ENCODE measurements at regions not wholly inside any gene's neighbourhood (a gene's known extent, or its start where the extent isn't known, plus 50 kb on each side); places are given as distances from the start of the nearest gene placed in this dataset.

- 85% methylated on average over 1 of the region's 1 CpG for WGBS
- H3K36me3 ChIP-seq = no peaks in the 10 kb centered on the region
- DNase-seq (ENCODE audit: low spot score in 2 of 2) = no peak
- H3K4me3 ChIP-seq = no peak overlapping the region
- H3K4me1 ChIP-seq = no peaks in the 10 kb centered on the region
- H3K9me3 ChIP-seq = no peaks in the 10 kb centered on the region
- H3K27ac ChIP-seq = no peak overlapping the region
- H3K27me3 ChIP-seq = no peaks in the 10 kb centered on the region
- TF ChIP-seq CTCF (IDR thresholded peaks at IDR 0.05) (no peak), EP300 (IDR thresholded peaks at IDR 0.05) (no peak), POLR2A (IDR thresholded peaks at IDR 0.05) (no peak), POLR2AphosphoS5 (IDR thresholded peaks at IDR 0.05) (no peak)
These were observed 52.8 kb upstream of the MEIS1 start for GRCh38 chr2:66382091-66382490.

GRCh38 chr2:66379473-66379872, 55.5 kb upstream of the MEIS1 start:
- Histone ChIP-seq H3K27ac (no peak overlapping the region), H3K4me3 (no peak overlapping the region), H3K4me1 (no peaks in the 10 kb centered on the region), H3K9me3 (no peaks in the 10 kb centered on the region), H3K27me3 (no peaks in the 10 kb centered on the region), H3K36me3 (no peaks in the 10 kb centered on the region)
- TF ChIP-seq POLR2AphosphoS5 (IDR thresholded peaks at IDR 0.05) (no peak), CTCF (IDR thresholded peaks at IDR 0.05) (no peak), POLR2A (IDR thresholded peaks at IDR 0.05) (no peak), EP300 (IDR thresholded peaks at IDR 0.05) (no peak)
- DNase-seq (ENCODE audit: low spot score in 2 of 2) = no peak

GRCh38 chr2:66377832-66378231, 57.1 kb upstream of the MEIS1 start:
- TF ChIP-seq CTCF (IDR thresholded peaks at IDR 0.05) = no peak
- TF ChIP-seq POLR2AphosphoS5 (IDR thresholded peaks at IDR 0.05) = no peak
- TF ChIP-seq EP300 (IDR thresholded peaks at IDR 0.05) = no peak
- no peak for TF ChIP-seq POLR2A (IDR thresholded peaks at IDR 0.05)
- no peaks in the 10 kb centered on the region for H3K27me3 ChIP-seq
- no peaks in the 10 kb centered on the region for H3K9me3 ChIP-seq
- no peaks in the 10 kb centered on the region for H3K36me3 ChIP-seq
- no peak for DNase-seq (ENCODE audit: low spot score in 2 of 2)
- H3K4me1 ChIP-seq = no peaks in the 10 kb centered on the region
- WGBS = 77% methylated on average over 6 of the region's 6 CpGs
- no peak overlapping the region for H3K27ac ChIP-seq
- H3K4me3 ChIP-seq = no peak overlapping the region

DNA sequence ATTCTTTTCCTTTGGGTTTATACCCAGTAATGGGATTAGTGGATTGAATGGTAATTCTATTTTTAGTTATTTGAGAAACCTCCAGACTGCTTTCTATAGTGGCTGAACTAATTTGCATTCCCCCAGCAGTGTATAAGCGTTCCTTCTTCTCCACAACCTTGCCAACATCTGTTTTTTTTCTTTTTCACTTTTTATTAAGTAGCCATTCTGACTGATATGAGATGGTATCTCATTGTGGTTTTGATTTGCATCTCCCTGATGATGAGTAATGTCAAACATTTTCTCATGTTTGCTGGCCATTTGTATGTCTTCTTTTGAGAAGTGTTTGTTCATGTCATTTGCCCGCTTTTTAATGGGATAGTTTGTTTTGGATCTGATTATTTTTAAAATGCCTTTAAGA, 64.1 kb upstream of the MEIS1 start:
- H3K27ac ChIP-seq = no peak overlapping the region
- H3K4me3 ChIP-seq = no peak overlapping the region
- 89% methylated on average over 2 of the region's 2 CpGs for WGBS
- no peak for TF ChIP-seq POLR2AphosphoS5 (IDR thresholded peaks at IDR 0.05)
- TF ChIP-seq EP300 (IDR thresholded peaks at IDR 0.05) = no peak
- no peak for TF ChIP-seq CTCF (IDR thresholded peaks at IDR 0.05)
- TF ChIP-seq POLR2A (IDR thresholded peaks at IDR 0.05) = no peak
- no peaks in the 10 kb centered on the region for H3K4me1 ChIP-seq
- H3K9me3 ChIP-seq = no peaks in the 10 kb centered on the region
- no peaks in the 10 kb centered on the region for H3K36me3 ChIP-seq
- DNase-seq (ENCODE audit: low spot score in 2 of 2) = no peak
- no peaks in the 10 kb centered on the region for H3K27me3 ChIP-seq

GRCh38 chr2:66366619-66367018, 68.3 kb upstream of the MEIS1 start:
- TF ChIP-seq EP300 (IDR thresholded peaks at IDR 0.05) (no peak), POLR2AphosphoS5 (IDR thresholded peaks at IDR 0.05) (no peak), CTCF (IDR thresholded peaks at IDR 0.05) (no peak), POLR2A (IDR thresholded peaks at IDR 0.05) (no peak)
- Histone ChIP-seq H3K27me3 (no peaks in the 10 kb centered on the region), H3K9me3 (no peaks in the 10 kb centered on the region), H3K4me1 (peaks cover 13% of the 10 kb centered on the region), H3K27ac (no peak overlapping the region), H3K4me3 (no peak overlapping the region), H3K36me3 (no peaks in the 10 kb centered on the region)
- DNase-seq (ENCODE audit: low spot score in 2 of 2) = no peak
- 85% methylated on average over 2 of the region's 2 CpGs for WGBS

Data from suprapubic skin (tissue), 4 donors.